Thymus (tissue), 11 donors: ENCODE measurements at regions not wholly inside any gene's neighbourhood (a gene's known extent, or its start where the extent isn't known, plus 50 kb on each side); places are given as distances from the start of the nearest gene placed in this dataset.

Source experiments
- DNase-seq, 9 donors: peaks; one replicate each; pipeline ENCODE4 v3.0.0-alpha.2; 2013; ENCODE audit warnings: low spot score in 9 of 9, low read depth in 6 of 9, missing footprints in 1 of 9
- H3K27ac ChIP-seq, 2 donors: one replicate each; pipeline ENCODE4 v1.5.1; 2013; ENCODE audit warnings: control low read depth in 1 of 2, low read depth in 1 of 2, low read length in 1 of 2, mild to moderate bottlenecking in 1 of 2, moderate library complexity in 1 of 2
- H3K27me3 ChIP-seq, 2 donors: one replicate each; pipeline ENCODE4 v1.5.1; 2013; ENCODE audit warnings: low read length in 1 of 2; ENCODE audit not compliant: control insufficient read depth in 2 of 2, insufficient read depth in 1 of 2
- H3K36me3 ChIP-seq, 2 donors: one replicate each; pipeline ENCODE4 v1.5.1; 2013; ENCODE audit warnings: low read length in 1 of 2, mild to moderate bottlenecking in 1 of 2, moderate library complexity in 1 of 2; ENCODE audit not compliant: control insufficient read depth in 2 of 2, insufficient read depth in 2 of 2
- H3K4me1 ChIP-seq, 2 donors: one replicate each; pipeline ENCODE4 v1.5.1; 2013; ENCODE audit warnings: low read length in 2 of 2; ENCODE audit not compliant: control insufficient read depth in 2 of 2, insufficient read depth in 2 of 2
- H3K4me3 ChIP-seq, 2 donors: one replicate each; pipeline ENCODE4 v1.5.1; 2013; ENCODE audit warnings: low read length in 2 of 2, control low read depth in 1 of 2, mild to moderate bottlenecking in 1 of 2
- H3K9me3 ChIP-seq, 2 donors: one replicate each; pipeline ENCODE4 v1.5.1; 2013; ENCODE audit warnings: low read length in 1 of 2, mild to moderate bottlenecking in 1 of 2; ENCODE audit not compliant: control insufficient read depth in 2 of 2, insufficient read depth in 1 of 2
- WGBS: extraction: QIAGEN DNeasy Blood & Tissue Kit; methylation state at CpG from one replicate; pipeline ENCODE4 v1.1.7; 2013; 5-methylcytosine and 5-hydroxymethylcytosine counted together
- donor health status: healthy.

DNA sequence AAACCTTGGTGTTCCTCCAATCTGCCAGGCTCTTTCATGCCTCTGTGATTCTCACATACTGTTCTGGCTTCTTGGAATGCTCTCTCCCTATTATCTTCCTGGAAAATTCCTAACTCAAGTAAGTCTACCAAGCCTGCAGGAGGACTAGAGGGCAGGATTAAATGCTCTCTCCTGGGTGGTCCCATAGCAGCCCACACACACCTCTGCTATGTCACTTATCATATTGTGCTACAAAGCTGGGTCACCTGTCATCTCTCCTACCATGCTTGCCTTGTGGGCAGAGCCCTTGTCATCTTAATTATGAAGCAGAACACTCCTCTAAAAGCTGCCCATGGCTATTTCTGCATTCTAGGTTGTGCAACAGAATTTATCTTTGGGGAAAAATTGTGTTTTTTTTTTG lies 344.5 kb upstream of the NOCT start:
- Histone ChIP-seq H3K4me1 (no peaks in the 10 kb centered on the region), H3K36me3 (no peaks in the 10 kb centered on the region), H3K4me3 (no peak overlapping the region), H3K9me3 (no peaks in the 10 kb centered on the region), H3K27me3 (no peaks in the 10 kb centered on the region), H3K27ac (no peak overlapping the region)
- no peak for DNase-seq

DNA sequence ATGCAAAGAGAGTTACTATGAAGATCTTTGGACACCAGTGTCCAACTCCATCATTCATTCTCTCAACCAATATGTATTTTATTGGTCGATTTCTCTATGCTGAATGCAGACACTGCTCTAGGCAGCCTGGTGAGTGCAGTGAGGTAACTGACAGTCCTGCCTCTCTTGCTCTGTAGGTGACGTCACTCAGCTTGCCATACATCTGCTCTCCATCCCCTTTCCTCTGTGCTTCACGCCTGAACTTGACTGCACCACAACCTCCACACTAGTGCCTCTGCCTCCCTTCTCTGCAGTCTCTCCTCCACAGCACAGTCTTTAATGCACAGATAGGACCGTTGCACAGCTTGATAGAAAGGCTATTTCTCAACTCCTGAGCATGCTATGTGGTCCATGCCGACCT lies 344.9 kb upstream of the NOCT start:
- Histone ChIP-seq H3K4me3 (no peak overlapping the region), H3K4me1 (no peaks in the 10 kb centered on the region), H3K27ac (no peak overlapping the region), H3K36me3 (no peaks in the 10 kb centered on the region), H3K9me3 (no peaks in the 10 kb centered on the region), H3K27me3 (no peaks in the 10 kb centered on the region)
- 92% methylated on average over 5 of the region's 5 CpGs for WGBS
- no peak for DNase-seq

DNA sequence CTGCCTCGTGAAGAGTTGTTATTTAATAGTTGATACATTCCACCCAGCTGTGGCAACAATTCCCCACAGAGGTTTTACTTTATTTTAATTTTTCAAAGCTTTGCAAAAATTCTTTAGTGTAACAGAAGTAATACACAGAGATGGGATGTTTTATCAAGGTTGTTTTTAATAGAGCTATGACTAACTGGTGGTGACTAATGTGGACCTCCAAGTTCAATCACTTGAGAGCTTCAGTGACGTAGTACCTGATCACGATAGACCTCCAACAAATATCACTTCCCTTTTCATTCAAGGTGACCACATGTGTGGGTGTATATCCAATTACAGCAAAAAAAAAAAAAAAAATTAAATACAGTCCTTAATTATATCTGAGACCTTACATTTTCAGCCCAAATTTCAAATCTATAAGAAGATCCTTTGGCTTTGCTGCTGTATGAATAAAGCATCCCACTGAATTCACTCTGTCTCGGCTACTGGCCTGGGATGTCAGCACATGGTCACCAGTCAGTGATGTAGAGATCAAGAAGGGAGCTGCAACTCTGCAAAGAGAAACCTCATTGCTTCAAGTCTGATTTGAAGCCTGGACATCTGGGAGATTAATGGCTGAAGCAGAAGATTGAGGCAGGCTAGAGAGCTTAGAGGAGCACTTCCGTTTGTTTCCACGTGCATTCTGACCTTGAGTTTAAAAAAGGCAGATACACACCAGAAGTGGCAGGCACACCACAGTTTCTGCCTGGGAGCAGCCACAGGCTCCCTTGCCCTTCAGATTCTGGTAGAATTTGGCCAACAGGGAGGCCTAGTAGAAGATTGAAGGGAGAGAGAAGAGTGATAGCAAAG lies 345.9 kb upstream of the NOCT start:
- Histone ChIP-seq H3K27me3 (no peaks in the 10 kb centered on the region), H3K27ac (no peak overlapping the region), H3K36me3 (no peaks in the 10 kb centered on the region), H3K4me3 (no peak overlapping the region), H3K4me1 (no peaks in the 10 kb centered on the region), H3K9me3 (no peaks in the 10 kb centered on the region)
- no peak for DNase-seq
- 90% methylated on average over 6 of the region's 6 CpGs for WGBS

- Histone ChIP-seq H3K4me3 (no peak overlapping the region), H3K27ac (no peak overlapping the region), H3K36me3 (no peaks in the 10 kb centered on the region), H3K27me3 (no peaks in the 10 kb centered on the region), H3K9me3 (no peaks in the 10 kb centered on the region), H3K4me1 (no peaks in the 10 kb centered on the region)
- WGBS, result 95% methylated on average over 3 of the region's 3 CpGs
- DNase-seq, result no peak
Observed at GRCh38 chr4:138668309-138668708, 347.3 kb upstream of the NOCT start.

GRCh38 chr4:138666366-138666765 lies 349.2 kb upstream of the NOCT start:
- H3K36me3 ChIP-seq, result no peaks in the 10 kb centered on the region
- DNase-seq, result no peak
- H3K27me3 ChIP-seq, result no peaks in the 10 kb centered on the region
- H3K9me3 ChIP-seq, result no peaks in the 10 kb centered on the region
- H3K4me3 ChIP-seq, result no peak overlapping the region
- H3K27ac ChIP-seq, result no peak overlapping the region
- 59% methylated on average over 6 of the region's 6 CpGs for WGBS
- H3K4me1 ChIP-seq, result no peaks in the 10 kb centered on the region

DNA sequence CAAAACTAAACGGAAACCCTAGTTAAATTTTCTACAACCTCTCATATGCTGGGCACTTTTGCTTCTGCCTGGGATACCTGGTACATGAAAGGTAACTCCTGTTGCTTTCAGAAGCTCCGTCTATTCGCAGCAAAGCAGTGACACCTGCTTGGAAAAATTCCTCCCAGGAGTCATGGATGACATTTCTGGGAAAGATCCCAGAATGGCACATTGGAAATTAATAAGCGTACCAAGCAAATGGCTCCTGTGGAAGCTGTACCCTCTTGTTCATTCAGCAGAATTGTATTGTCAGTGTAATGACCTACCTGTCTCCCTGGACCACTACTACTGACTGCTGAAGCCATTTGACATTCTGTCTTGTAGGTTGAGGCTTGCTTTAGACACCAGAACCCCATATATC lies 349.7 kb upstream of the NOCT start:
- Histone ChIP-seq H3K4me3 (no peak overlapping the region), H3K27me3 (no peaks in the 10 kb centered on the region), H3K4me1 (no peaks in the 10 kb centered on the region), H3K27ac (no peak overlapping the region), H3K36me3 (no peaks in the 10 kb centered on the region), H3K9me3 (no peaks in the 10 kb centered on the region)
- WGBS, result 85% methylated on average over 4 of the region's 4 CpGs
- no peak for DNase-seq

- H3K36me3 ChIP-seq, result no peaks in the 10 kb centered on the region
- H3K4me3 ChIP-seq, result no peak overlapping the region
- no peak overlapping the region for H3K27ac ChIP-seq
- no peak for DNase-seq
- no peaks in the 10 kb centered on the region for H3K9me3 ChIP-seq
- H3K4me1 ChIP-seq, result no peaks in the 10 kb centered on the region
- H3K27me3 ChIP-seq, result no peaks in the 10 kb centered on the region
- 66% methylated on average over 4 of the region's 4 CpGs for WGBS
Observed at GRCh38 chr4:138663883-138664282, 351.7 kb upstream of the NOCT start.

DNA sequence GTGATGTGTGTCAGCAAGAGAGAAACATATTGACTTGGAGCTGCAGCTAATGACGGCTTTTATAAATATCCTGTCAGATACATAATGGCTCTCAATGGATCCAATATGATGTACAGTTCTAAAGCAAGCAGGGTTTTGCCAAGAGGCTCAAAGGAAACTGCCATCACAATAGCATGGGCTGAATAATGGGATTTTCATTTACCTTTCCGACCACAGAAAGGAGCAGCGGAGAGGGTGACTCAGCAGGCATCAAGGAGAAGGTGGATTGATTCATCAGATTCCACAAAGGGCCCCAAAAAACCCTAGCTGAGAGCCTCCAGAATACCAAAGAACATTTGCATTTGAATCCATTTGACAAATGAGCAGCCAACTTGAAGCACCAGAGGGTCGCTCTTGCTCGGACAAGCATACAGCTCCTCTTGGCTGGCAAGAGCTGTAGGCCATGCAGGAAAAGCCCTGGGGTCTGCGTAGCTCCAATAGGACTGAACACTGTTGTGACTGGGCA lies 355.7 kb upstream of the NOCT start:
- H3K4me1 ChIP-seq, result no peaks in the 10 kb centered on the region
- H3K9me3 ChIP-seq, result no peaks in the 10 kb centered on the region
- WGBS, result 88% methylated on average over 6 of the region's 6 CpGs
- no peaks in the 10 kb centered on the region for H3K36me3 ChIP-seq
- H3K4me3 ChIP-seq, result no peak overlapping the region
- H3K27ac ChIP-seq, result no peak overlapping the region
- H3K27me3 ChIP-seq, result no peaks in the 10 kb centered on the region
- no peak for DNase-seq

- Histone ChIP-seq H3K4me1 (no peaks in the 10 kb centered on the region), H3K9me3 (no peaks in the 10 kb centered on the region), H3K4me3 (no peak overlapping the region), H3K36me3 (no peaks in the 10 kb centered on the region), H3K27ac (no peak overlapping the region), H3K27me3 (no peaks in the 10 kb centered on the region)
- DNase-seq, result no peak
- WGBS, result 48% methylated on average over 11 of the region's 11 CpGs
Observed at GRCh38 chr4:138659037-138659811, 356.4 kb upstream of the NOCT start.
